A549 (cell line): ENCODE measurements at regions not wholly inside any gene's neighbourhood (a gene's known extent, or its start where the extent isn't known, plus 50 kb on each side); places are given as distances from the start of the nearest gene placed in this dataset.
A peak's percentile ranks its signal among the peaks of the same experiment; 100 is the strongest.
"Not testable (repeated sequence)": the region's sequence is repeated elsewhere in the genome, so short reads cannot be mapped to it uniquely, and the experiment has no call there.

Experiments used
- ATAC-seq, 2 experiments: fragments of 200-7000 bp in 1 of 2; fragments of >200 bp in 1 of 2; cut with Nextera tagmentation in 1 of 2; cut with Tn5 transposase in 1 of 2; 3 replicates each; pipeline versions ENCODE4 v1.8.0 to v1.9.1; 2018 to 2020; ENCODE audit warnings: mild to moderate bottlenecking in 1 of 2, moderate library complexity in 1 of 2
- CTCF ChIA-PET: fragments of 300-600 bp; sonication (Branson Sonifier 250); formaldehyde crosslinking; extraction: SDS; loops from one replicate; lab custom pipeline; 2021; ENCODE audit warnings: antibody characterized with exemption, inconsistent platforms; lab: Yijun Ruan, JAX
- POLR2A ChIA-PET: fragments of 350-600 bp; formaldehyde crosslinking; extraction: SDS; loops from one replicate; lab custom pipeline; 2021; ENCODE audit warnings: antibody characterized with exemption, inconsistent platforms; lab: Yijun Ruan, JAX
- DNase-seq, 2 experiments: peaks; one replicate each; pipeline versions ENCODE4 v3.0.0 to v3.0.0-alpha.2; 2011 to 2016; ENCODE audit warnings: low read depth in 1 of 2, low spot score in 1 of 2
- FAIRE-seq: peaks from 2 replicates; lab custom pipeline; 2011; peaks lifted over from hg19 to GRCh38; lab: Jason Lieb, UNC
- H3K27ac ChIP-seq, 2 experiments: fragments of >200 bp; sonication (Bioruptor Twin); formaldehyde crosslinking; 3 replicates each; pipeline ENCODE4 v1.5.1; 2016 to 2017
- H3K4me1 ChIP-seq: fragments of >200 bp; sonication (Bioruptor Twin); formaldehyde crosslinking; 3 replicates; pipeline ENCODE4 v1.6.1; 2016
- H3K4me2 ChIP-seq: fragments of >200 bp; sonication (Bioruptor Twin); formaldehyde crosslinking; 3 replicates; pipeline ENCODE4 v1.6.1; 2016
- H3K4me3 ChIP-seq: fragments of >200 bp; sonication (Bioruptor Twin); formaldehyde crosslinking; 3 replicates; pipeline ENCODE4 v1.5.1; 2016
- H3K9me3 ChIP-seq: fragments of >200 bp; sonication (Bioruptor Twin); formaldehyde crosslinking; 3 replicates; pipeline ENCODE4 v1.6.1; 2016
- ATOH8 ChIP-seq: fragments of 250-450 bp; sonication (Bioruptor Pico); IDR thresholded peaks from 2 replicates; pipeline ENCODE4 v1.5.0; 2020; ENCODE audit warnings: low read depth, mild to moderate bottlenecking, moderate library complexity
- BHLHE40 ChIP-seq: IDR thresholded peaks from 2 replicates; pipeline ENCODE4 v1.6.1; 2012; ENCODE audit warnings: low read depth, low read length, inconsistent platforms
- CBX2 ChIP-seq: fragments of 200-600 bp; sonication (generic); IDR thresholded peaks from 2 replicates; pipeline ENCODE4 v1.6.1; 2016; ENCODE audit warnings: low read depth, mild to moderate bottlenecking, borderline replicate concordance
- EHF ChIP-seq: fragments of 250-450 bp; sonication (Bioruptor Pico); IDR thresholded peaks from 2 replicates; pipeline ENCODE4 v1.5.0; 2020; ENCODE audit warnings: mild to moderate bottlenecking
- ESRRA ChIP-seq: fragments of 150-350 bp; IDR thresholded peaks from 2 replicates; pipeline ENCODE4 v1.6.1; 2014; ENCODE audit warnings: mild to moderate bottlenecking, low read length, borderline replicate concordance
- FOSB ChIP-seq: fragments of 250-450 bp; sonication (Bioruptor Pico); IDR thresholded peaks from 2 replicates; pipeline ENCODE4 v1.5.0; 2020; ENCODE audit warnings: mild to moderate bottlenecking, moderate library complexity
- FOSL2 ChIP-seq, 2 experiments: fragments of 450-650 bp in 1 of 2; fragments of >200 bp in 1 of 2; sonication (Bioruptor Twin) in 1 of 2; formaldehyde crosslinking; IDR thresholded peaks; 2 replicates each; pipeline versions ENCODE4 v1.5.0 to v1.6.1; 2016 to 2020; ENCODE audit warnings: mild to moderate bottlenecking in 1 of 2, moderate library complexity in 1 of 2
- HDAC2 ChIP-seq: fragments of 200-600 bp; sonication (generic); IDR thresholded peaks from 2 replicates; pipeline ENCODE4 v1.6.1; 2016
- HEYL ChIP-seq: fragments of 250-450 bp; sonication (Bioruptor Pico); IDR thresholded peaks from 2 replicates; pipeline ENCODE4 v1.8.0; 2021; ENCODE audit warnings: mild to moderate bottlenecking, moderate library complexity
- HOXB5 ChIP-seq: fragments of 250-450 bp; sonication (Bioruptor Pico); IDR thresholded peaks from 2 replicates; pipeline ENCODE4 v1.5.0; 2020; ENCODE audit warnings: mild to moderate bottlenecking, moderate library complexity
- MAX ChIP-seq: IDR thresholded peaks from 2 replicates; pipeline ENCODE4 v1.6.1; 2012
- NPAS2 ChIP-seq: fragments of 250-450 bp; sonication (Bioruptor Pico); IDR thresholded peaks from 2 replicates; pipeline ENCODE4 v1.8.0; 2022; ENCODE audit warnings: mild to moderate bottlenecking, moderate library complexity, borderline replicate concordance
- NR3C1 ChIP-seq: fragments of >200 bp; sonication (Bioruptor Twin); formaldehyde crosslinking; IDR thresholded peaks from 3 replicates; pipeline ENCODE4 v1.6.1; 2017
- POLR2A ChIP-seq: IDR thresholded peaks from 2 replicates; pipeline ENCODE4 v1.6.1; 2012; ENCODE audit warnings: mild to moderate bottlenecking, low read length
- POLR2AphosphoS2 ChIP-seq: conservative IDR thresholded peaks from 2 replicates; pipeline ENCODE4 v1.6.1; 2012; ENCODE audit warnings: low read length, improper control_type of control experiment, inconsistent platforms
- RARB ChIP-seq: fragments of 250-450 bp; sonication (Bioruptor Pico); IDR thresholded peaks from 2 replicates; pipeline ENCODE4 v1.8.0; 2021; ENCODE audit warnings: mild to moderate bottlenecking, moderate library complexity
- SMC3 ChIP-seq: fragments of >200 bp; sonication (Bioruptor Twin); formaldehyde crosslinking; IDR thresholded peaks from 3 replicates; pipeline ENCODE4 v1.6.1; 2018; ENCODE audit warnings: inconsistent platforms
- SREBF2 ChIP-seq: fragments of 450-650 bp; IDR thresholded peaks from 2 replicates; pipeline ENCODE4 v1.6.1; 2014; ENCODE audit warnings: mild to moderate bottlenecking, moderate library complexity
- TP53 ChIP-seq: fragments of 250-450 bp; sonication (Bioruptor Pico); IDR thresholded peaks from 2 replicates; pipeline ENCODE4 v1.5.0; 2021; ENCODE audit warnings: mild to moderate bottlenecking, moderate library complexity
- USF2 ChIP-seq: fragments of 450-650 bp; IDR thresholded peaks from 2 replicates; pipeline ENCODE4 v1.6.1; 2014; ENCODE audit warnings: antibody characterized with exemption
- WGBS: methylation state at CpG from one replicate; pipeline ENCODE4 v1.1.6; 2017; ENCODE audit errors: missing lambda C conversion rate; 5-methylcytosine and 5-hydroxymethylcytosine counted together
- TF ChIP-seq, protein P1 (sequence below): fragments of >200 bp; sonication (Bioruptor Twin); formaldehyde crosslinking; IDR thresholded peaks from 3 replicates; pipeline ENCODE4 v1.5.1; 2016
- TF ChIP-seq, protein P2 (sequence below): fragments of >200 bp; sonication (Bioruptor Twin); formaldehyde crosslinking; IDR thresholded peaks from 2 replicates; pipeline ENCODE4 v1.6.1; 2016

DNA sequence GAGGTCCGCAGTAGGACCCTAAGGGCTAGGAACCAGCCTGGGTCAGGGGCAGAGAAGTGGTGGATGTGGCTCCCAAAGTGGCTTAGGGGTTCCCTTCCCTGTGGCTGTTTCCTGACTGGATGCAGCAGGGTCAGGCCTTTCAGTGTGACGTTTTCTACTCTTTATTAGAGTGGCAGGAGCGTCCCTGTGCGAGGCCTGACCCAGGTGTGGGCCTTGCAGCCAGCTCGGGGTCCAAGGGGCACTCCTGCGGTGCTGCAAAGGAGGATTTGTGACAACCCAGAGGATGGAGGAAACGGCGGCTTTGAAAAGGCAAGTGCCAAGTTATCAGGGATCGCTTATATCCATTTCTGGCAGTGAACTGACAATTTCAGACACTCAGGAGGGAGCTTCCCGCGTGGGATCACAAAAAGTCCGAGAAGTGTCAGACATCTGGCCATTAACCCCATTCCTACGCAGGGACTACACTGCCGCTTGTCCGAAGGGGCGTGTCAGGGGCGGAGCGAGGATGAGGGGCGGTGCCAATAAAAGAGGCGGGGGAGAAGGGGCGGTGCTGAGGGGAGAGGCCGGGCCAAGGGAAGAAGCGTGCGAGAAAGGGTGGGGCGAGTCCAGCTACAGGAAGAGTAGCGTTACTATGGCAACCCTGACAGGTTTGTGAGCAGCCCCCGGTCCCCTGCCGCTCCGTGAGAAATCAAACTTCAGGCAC is 98.8 kb upstream of the ZNF722 start:
- CTCF ChIA-PET, result no interaction called here
- no peak for FAIRE-seq
- H3K4me2 ChIP-seq, result no peak overlapping the region
- no peaks in the 10 kb centered on the region for H3K4me1 ChIP-seq
- ATAC-seq, result no peak
- WGBS, result 17% methylated on average over 24 of the region's 29 CpGs
- no peak overlapping the region for H3K4me3 ChIP-seq
- TF ChIP-seq USF2, result no peak
- no peak for TF ChIP-seq FOSB
- no peak for TF ChIP-seq SREBF2
- TF ChIP-seq, protein P1, sequence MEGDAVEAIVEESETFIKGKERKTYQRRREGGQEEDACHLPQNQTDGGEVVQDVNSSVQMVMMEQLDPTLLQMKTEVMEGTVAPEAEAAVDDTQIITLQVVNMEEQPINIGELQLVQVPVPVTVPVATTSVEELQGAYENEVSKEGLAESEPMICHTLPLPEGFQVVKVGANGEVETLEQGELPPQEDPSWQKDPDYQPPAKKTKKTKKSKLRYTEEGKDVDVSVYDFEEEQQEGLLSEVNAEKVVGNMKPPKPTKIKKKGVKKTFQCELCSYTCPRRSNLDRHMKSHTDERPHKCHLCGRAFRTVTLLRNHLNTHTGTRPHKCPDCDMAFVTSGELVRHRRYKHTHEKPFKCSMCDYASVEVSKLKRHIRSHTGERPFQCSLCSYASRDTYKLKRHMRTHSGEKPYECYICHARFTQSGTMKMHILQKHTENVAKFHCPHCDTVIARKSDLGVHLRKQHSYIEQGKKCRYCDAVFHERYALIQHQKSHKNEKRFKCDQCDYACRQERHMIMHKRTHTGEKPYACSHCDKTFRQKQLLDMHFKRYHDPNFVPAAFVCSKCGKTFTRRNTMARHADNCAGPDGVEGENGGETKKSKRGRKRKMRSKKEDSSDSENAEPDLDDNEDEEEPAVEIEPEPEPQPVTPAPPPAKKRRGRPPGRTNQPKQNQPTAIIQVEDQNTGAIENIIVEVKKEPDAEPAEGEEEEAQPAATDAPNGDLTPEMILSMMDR, result no peak
- no peak for TF ChIP-seq FOSL2 (IDR thresholded peaks at IDR 0.05)
- TF ChIP-seq FOSL2 (CRISPR knock-in tag; IDR thresholded peaks at IDR 0.05), result no peak
- no peak for TF ChIP-seq NR3C1
- TF ChIP-seq, protein P2, sequence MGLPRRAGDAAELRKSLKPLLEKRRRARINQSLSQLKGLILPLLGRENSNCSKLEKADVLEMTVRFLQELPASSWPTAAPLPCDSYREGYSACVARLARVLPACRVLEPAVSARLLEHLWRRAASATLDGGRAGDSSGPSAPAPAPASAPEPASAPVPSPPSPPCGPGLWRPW, result no peak
- no peak for TF ChIP-seq POLR2AphosphoS2
- TF ChIP-seq MAX, result no peak
- TF ChIP-seq NPAS2 (CRISPR knock-in tag), result no peak
- no peak for TF ChIP-seq POLR2A
- no peak for TF ChIP-seq ESRRA
- no peak for TF ChIP-seq ATOH8
- no peak for TF ChIP-seq EHF (CRISPR knock-in tag)
- POLR2A ChIA-PET, result no interaction called here
- no peak overlapping the region for H3K27ac ChIP-seq
- peaks cover 20% of the 10 kb centered on the region for H3K9me3 ChIP-seq
- DNase-seq, result no peak

GRCh38 chr7:63900394-63901203 is 98.0 kb upstream of the ZNF722 start:
- H3K9me3 ChIP-seq, result peaks cover 20% of the 10 kb centered on the region
- no peak overlapping the region for H3K27ac ChIP-seq
- TF ChIP-seq FOSB (no peak), ATOH8 (no peak), RARB (no peak), MAX (no peak), CBX2 (no peak), HDAC2 (no peak), HEYL (no peak), BHLHE40 (no peak), HOXB5 (no peak), SMC3 (no peak), TP53 (CRISPR knock-in tag) (no peak)
- TF ChIP-seq, protein P1, result no peak
- CTCF ChIA-PET, result no interaction called here
- H3K4me3 ChIP-seq, result no peak overlapping the region
- POLR2A ChIA-PET, result no interaction called here
- FAIRE-seq (no peak), ATAC-seq (peak; percentile 50 to 62; a peak in 5 of 6 replicates), DNase-seq (peak in 1 of 2 experiments; percentile 38)
- 20% methylated on average over 30 of the region's 44 CpGs for WGBS
- H3K4me1 ChIP-seq, result no peaks in the 10 kb centered on the region
- no peak overlapping the region for H3K4me2 ChIP-seq

DNA sequence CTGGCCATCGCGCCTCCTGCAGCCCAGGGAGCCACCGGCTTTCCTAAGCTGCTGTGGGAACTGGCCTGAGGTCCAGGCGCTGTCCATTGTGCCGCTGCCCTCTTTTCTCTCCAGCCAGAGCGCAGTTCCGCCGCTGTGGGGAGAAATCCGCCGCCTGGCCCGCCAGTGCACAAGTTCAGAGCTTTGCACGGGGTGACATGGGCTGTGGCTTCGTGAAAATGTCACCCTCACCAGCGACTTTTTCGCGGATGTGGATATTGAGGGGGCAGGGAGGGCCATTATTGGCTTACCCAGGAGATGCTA is 97.5 kb upstream of the ZNF722 start:
- DNase-seq, POLR2A ChIA-PET, H3K4me1 ChIP-seq, CTCF ChIA-PET, H3K4me2 ChIP-seq, H3K4me3 ChIP-seq, H3K27ac ChIP-seq, ATAC-seq, FAIRE-seq: not testable (repeated sequence)
- peaks cover 22% of the 10 kb centered on the region for H3K9me3 ChIP-seq
- 27% methylated on average over 3 of the region's 16 CpGs for WGBS
